ENCODE measurements at regions not wholly inside any gene's neighbourhood (a gene's known extent, or its start where the extent isn't known, plus 50 kb on each side); places are given as distances from the start of the nearest gene placed in this dataset.

DNA sequence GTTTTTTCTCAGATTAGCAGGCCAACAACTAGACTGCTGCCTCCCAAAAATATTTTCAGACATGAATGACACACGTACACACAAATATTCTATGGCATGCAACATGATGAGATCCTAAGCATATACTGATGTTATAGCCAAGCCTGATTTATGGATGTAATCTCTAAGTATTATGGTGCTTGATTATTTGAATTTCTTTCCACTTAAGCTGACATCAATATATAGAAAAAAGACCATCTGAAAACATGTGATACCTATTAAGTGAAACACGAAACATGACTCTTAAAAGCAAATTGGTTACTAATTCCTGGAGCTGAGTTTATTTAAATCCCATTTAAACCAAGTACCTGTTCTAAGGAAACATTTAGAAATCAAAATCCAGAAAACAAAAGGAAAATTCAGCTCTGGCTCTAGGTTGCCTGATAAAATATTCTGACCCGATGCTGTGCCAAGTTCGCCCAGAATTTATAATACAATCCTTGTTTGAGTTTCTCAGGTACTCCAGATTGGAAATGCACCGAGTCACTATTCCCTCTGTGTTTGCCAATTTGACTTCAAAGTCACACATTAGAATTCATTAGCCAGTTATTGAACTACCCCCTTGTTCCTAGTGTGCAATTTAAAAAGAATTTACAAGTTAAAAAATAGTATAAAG, 548.6 kb downstream of the CSNK1G3 start:
- DNase-seq (ENCODE audit: low spot score) = no peak

GRCh38 chr5:124060011-124060410, 548.0 kb downstream of the CSNK1G3 start:
- DNase-seq (ENCODE audit: low spot score) = no peak

- DNase-seq (ENCODE audit: low spot score) = no peak
Measured at GRCh38 chr5:124059200-124059599, 547.2 kb downstream of the CSNK1G3 start.

DNA sequence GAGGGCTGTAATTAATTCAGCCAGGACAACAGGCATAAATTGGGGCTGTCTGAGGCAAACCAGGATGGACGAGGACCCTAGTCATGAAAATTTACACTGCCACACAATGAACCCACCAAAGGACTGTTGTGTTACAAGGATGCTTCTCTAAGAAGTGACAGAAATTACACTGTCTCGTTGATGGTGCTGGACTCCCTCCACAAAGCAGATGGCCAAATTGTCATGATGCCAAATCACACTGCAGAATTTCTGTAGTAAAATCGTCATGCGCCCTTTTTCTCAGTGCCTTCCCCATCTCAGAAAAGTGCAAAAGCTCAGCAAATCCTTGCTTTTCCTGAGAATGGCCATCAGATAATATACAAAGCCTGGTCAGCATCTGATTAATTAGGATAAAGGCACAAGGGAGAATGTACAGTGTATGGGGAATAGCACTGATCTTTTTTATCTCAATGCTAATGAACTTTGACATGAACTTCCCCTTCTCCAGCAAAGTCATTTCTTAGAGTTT, 545.8 kb downstream of the CSNK1G3 start:
- no peak for DNase-seq (ENCODE audit: low spot score)

- DNase-seq (ENCODE audit: low spot score) = no peak
Measured at GRCh38 chr5:124056991-124057723, 545.2 kb downstream of the CSNK1G3 start.

DNA sequence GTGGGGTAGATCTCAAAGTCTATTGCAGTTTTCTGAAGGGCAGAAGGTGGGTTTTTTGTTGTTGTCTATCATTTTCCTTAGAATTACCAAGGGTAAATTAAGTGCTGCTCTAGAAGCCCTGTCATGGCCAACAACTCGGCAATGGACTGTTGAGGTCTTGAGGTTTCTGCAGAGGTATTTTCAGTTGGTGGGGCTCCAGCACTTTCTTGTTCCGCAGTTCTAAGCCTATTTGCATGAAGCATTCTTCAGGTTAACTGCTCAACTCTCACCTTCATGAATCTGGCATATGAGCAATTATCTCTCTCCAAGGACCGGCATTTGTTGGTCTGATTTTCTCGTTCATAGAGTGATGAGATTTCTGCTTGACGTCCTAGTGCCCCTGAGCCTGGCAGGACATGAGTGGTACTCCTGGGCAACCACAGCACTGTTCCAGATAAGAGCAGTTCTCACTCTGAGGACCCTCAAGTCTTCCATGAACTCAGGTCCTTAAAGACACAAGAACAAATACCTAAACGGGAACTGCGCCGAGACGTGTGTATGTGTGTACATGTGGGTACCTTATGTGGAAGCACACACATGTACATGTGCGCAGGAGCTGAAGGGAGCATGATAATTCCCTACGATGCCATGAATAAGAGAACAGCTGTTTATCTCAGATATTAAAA, 544.5 kb downstream of the CSNK1G3 start:
- DNase-seq (ENCODE audit: low spot score) = no peak

DNA sequence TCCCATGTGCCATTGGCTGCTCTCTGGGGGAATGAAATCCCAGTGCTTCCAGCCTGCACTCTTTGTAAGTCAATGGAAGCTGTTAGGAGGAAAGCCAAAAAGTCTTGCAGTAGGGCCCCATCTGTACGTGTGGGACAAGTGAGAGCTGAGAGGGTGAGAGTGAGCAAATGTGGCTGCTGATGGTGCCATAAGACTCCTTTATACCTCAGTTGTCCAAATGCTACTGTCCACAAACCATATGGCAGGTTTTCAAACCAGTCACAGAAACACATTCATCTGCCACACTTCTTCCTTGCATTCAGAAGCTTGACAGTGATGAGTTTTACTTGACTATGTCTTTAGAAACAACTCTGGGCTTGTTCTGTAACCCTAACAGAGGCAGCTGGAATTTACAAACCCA, 543.8 kb downstream of the CSNK1G3 start:
- DNase-seq (ENCODE audit: low spot score) = no peak

GRCh38 chr5:124054564-124054963, 542.6 kb downstream of the CSNK1G3 start:
- no peak for DNase-seq (ENCODE audit: low spot score)

GRCh38 chr5:124053340-124053739, 541.4 kb downstream of the CSNK1G3 start:
- DNase-seq (ENCODE audit: low spot score) = no peak

DNA sequence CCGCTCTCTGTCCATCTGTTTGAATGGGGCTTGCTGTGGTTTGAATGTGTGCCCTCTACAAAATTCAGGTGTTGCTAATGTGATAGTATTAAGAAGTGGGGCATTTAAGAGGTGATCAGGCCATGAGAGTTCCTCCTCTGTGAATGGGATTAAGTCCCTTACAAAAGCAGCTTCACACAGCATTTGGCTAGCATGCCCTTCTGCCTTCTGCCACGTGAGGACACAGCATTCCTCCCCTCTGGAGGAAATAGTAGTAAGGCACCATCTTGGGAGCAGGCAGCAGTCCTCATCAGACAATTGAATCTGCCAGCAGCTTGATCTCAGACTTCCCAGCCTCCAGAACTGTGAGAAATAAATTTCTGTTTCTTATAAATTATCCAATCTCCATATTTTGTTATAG, 540.2 kb downstream of the CSNK1G3 start:
- no peak for DNase-seq (ENCODE audit: low spot score)

DNA sequence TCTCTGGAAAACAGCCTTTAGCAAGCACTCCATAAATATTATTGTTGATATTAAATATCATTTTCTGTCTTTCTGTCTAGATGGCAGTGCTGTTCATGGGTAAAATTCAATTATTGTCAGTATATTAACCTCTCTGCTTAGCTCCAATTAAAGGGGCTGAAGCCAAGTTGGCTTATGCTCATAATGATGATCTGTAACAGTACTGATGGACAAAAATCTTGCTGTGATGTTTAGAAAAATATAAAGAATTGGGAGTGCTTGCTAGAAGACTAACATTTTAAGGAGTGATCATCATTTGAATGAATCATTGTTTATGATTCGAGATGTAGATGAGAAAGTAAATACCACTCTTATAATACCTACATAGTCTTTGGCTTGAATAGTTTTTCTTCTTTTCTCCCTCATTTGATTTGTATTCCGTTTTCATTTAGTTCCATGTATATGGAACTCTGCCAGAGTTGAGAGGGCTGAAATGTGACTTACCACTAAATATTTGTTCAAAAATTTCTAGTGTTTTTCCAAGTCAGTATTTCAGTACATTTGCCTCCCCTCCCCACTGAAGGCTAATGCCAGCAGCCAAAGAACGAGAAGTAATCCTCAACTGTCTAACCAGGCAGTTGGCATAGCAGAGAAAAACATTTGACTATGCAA, 538.3 kb downstream of the CSNK1G3 start:
- no peak for DNase-seq (ENCODE audit: low spot score)

- no peak for DNase-seq (ENCODE audit: low spot score)
Measured at GRCh38 chr5:124045412-124045811, 533.4 kb downstream of the CSNK1G3 start.

- DNase-seq (ENCODE audit: low spot score) = no peak
Measured at GRCh38 chr5:124044613-124045012, 532.6 kb downstream of the CSNK1G3 start.

- DNase-seq (ENCODE audit: low spot score) = no peak
Measured at GRCh38 chr5:124043456-124043855, 531.5 kb downstream of the CSNK1G3 start.

DNA sequence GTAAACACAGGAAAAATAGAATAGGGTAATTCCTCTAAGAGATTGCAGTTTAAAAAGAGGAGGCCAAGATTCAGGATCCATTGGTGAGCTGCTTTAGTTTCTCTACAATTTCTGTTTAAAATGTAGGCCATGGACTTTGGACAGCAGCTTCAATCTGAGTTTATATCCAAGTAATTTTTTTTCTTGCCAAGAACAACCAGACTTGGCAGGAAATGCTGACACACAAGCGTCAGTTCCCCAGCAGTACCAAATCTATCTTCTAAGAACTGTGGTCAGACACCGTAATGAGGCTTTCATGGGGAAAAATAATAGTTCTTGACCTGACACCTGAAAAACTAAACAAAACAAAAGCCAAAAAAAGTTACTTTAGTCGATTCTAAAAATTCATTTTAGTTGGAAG, 528.8 kb downstream of the CSNK1G3 start:
- DNase-seq (ENCODE audit: low spot score) = peak; percentile 11

GRCh38 chr5:124039410-124039809, 527.4 kb downstream of the CSNK1G3 start:
- no peak for DNase-seq (ENCODE audit: low spot score)

GRCh38 chr5:124036786-124037185, 524.8 kb downstream of the CSNK1G3 start:
- DNase-seq (ENCODE audit: low spot score) = no peak

GRCh38 chr5:124034963-124035362, 523.0 kb downstream of the CSNK1G3 start:
- no peak for DNase-seq (ENCODE audit: low spot score)

DNA sequence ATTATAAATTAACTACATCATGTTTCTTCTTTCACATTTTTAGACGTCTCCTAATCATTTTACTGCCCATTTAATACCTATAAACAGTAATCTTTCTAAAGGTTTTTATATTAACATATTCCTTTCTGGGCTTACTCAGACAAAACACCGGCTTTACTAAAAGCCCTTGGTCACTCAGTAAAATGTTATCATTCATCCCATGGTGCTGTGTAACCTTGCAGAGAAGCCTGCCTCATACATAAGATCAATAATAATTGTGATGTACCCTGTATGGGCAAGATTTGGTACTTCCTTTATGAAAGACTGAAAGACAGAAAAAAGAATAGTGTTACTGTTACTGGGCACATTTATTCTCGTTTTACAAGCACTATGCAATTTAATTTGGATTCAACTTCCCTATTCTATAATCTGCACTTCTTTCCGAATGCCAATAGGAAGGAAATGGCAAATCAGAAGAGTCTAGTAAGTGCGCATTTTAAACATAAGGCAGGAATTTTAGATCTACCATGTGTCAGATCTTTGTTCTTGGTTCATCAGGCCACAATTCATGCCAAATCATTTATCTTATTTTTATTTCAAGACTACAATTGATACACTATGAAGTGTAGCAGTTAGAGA, 522.2 kb downstream of the CSNK1G3 start:
- no peak for DNase-seq (ENCODE audit: low spot score)

GRCh38 chr5:124030043-124030491, 518.1 kb downstream of the CSNK1G3 start:
- DNase-seq (ENCODE audit: low spot score) = no peak

GRCh38 chr5:124027441-124027840, 515.5 kb downstream of the CSNK1G3 start:
- no peak for DNase-seq (ENCODE audit: low spot score)

DNA sequence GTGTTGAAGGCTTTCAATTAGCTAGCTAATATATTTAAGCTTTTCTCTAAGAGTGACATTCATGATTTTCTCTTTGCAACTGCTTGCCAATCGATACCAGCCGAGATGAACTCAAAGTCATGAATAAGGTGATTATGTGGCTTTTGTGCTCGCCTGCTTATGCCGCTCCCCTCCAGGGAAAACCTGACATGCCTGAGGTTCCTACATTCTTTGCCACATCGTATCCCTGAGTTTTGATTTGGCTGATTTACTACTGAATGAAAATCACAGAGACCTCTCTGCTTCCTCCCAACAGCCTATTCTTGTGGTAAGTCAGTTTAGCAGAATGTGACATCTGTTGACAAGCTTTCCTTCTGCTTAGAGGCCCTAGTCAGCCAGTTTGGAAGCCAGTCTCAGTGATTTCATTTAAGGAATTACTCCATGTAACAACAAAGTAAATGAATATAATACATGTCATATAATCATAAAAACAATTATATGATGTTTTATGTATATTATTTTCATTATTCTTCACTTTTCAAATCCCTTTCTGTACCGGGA, 513.4 kb downstream of the CSNK1G3 start:
- no peak for DNase-seq (ENCODE audit: low spot score)
